T-helper 1 cell (primary cell): ENCODE measurements at regions not wholly inside any gene's neighbourhood (a gene's known extent, or its start where the extent isn't known, plus 50 kb on each side); places are given as distances from the start of the nearest gene placed in this dataset.
"Not testable (repeated sequence)": the region's sequence is repeated elsewhere in the genome, so short reads cannot be mapped to it uniquely, and the experiment has no call there.

Experiments used
- DNase-seq, 5 donors: peaks; one replicate each; pipeline ENCODE4 v3.0.0-alpha.2; 2012 to 2020

DNA sequence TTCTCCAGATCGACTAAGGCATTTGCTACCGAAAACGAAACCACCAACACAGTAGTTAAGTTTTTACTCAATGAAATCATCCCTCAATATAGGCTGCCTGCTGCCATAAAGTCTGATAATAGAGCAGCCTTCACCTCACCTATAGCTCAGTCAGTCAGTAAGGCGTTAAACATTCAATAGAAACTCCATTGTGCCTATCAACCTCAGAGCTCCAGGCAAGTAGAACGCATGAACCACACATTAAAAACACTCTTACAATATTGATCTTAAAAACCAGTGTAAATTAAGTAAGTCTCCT, 160.6 kb downstream of the DEFB131A start:
- not testable (repeated sequence) for DNase-seq

DNA sequence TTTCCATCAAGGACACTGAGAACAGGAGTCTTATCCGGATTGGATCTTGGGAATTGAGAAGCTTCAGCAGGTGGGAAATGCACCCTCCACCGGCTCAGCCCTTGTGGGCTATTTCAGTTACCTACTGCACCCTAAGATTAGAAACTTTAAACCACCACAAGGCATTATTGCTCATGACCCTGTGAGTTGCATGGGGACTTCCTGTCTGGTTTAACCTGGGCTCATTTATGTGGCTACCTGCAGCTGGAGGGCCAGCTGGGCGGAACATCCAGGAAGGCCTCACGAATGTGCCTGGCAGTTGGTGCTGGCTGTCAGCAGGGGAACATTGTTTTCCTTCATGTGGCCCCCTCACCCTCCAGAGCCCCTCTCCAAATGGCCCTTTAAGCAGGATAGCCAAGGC, 164.1 kb downstream of the DEFB131A start:
- DNase-seq = peak in 1 of 5 donors; percentile 10

DNA sequence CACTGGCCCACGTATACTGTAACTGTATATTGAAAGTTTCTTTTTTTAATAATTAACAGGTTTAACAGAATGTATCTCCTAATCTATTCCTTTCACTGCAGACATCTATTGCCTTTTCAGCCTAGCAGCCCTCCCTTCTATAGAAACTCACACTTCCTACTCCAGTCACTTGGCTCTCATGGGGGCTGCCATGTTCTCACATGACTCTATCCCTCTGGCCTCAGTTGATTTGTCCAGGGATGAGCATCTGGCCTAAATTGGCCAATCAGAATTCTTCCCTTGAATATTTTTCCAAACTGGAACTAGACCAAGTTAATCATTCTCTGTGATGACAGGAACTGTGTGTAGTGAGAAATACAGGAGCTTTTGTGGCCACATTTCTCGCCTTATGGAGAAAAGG, 166.1 kb downstream of the DEFB131A start:
- DNase-seq = not testable (repeated sequence)

DNA sequence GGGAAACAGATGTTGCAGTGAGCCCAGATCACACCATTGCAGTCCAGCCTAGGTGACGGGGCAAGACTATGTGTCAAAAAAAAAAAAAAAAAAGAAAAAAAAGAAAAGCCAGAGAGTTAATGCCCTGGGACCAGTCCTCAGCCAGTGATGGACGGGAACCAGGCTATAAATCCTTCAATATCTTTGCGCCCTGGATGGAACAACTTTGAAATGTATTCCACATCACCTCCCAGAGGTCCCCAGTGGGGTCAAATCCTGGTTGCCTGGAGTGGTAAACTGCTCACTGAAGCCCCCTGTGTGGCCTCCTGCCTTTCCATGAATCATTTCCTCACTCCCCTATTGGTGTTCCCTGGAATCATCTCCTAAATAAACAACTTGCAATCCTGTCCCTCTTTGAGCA, 166.9 kb downstream of the DEFB131A start:
- no peak for DNase-seq

DNA sequence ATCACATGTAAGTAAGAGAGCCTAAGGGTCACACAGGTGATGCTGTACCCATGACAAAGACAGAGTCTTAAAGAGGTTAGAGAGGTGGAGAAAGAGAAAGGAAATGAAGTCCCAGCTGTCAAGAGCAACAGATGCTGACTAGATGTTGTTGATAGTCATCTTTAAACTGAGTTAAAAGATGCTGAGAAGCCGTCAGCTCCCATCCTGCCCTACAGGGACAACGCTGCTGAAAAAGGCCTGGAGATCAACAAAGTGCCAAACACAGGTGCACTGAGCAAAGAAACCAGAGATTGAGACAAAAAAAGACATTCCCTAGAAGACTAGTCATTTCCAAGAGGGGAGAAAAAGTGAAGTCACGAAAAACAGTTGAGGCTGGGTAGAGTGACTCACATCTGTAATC, 145.0 kb upstream of the DRD5 start:
- not testable (repeated sequence) for DNase-seq

DNA sequence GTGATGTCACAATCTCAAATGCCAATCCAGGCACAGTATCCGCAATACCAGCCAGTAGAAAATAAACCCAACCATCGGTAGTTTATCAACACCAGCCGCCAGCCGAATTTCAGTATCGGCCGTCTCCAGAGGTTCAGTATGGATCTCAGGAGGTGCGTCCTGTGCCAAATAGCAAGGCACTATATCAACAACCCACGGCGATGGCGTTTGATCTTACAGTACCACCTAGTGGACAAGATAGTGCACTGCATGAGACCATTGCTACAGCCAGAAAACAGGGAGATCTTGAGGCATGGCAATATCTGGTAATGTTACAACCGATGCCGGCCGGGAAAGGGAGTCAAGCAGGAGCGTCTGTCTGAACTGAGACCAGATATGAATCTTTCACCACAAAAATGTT, 121.8 kb upstream of the DRD5 start:
- peak in 1 of 5 donors; percentile 2 for DNase-seq

DNA sequence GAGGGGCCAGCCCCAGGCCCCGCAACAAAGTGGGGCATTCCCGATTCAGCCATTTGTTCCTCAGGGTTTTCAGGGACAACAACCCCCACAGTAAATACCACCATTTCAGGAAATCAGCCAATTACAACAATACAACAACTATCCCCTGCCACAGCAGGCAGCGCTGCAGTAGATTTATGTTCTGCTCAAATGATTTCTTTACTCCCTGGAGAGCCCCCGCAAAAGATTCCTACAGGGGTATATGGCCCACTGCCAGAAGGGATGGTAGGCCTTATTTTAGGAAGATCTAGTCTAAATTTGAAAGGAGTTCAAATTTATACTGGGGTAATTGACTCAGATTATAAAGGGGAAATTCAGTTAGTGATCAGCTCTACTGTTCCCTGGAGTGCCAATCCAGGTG, 120.5 kb upstream of the DRD5 start:
- DNase-seq = not testable (repeated sequence)

DNA sequence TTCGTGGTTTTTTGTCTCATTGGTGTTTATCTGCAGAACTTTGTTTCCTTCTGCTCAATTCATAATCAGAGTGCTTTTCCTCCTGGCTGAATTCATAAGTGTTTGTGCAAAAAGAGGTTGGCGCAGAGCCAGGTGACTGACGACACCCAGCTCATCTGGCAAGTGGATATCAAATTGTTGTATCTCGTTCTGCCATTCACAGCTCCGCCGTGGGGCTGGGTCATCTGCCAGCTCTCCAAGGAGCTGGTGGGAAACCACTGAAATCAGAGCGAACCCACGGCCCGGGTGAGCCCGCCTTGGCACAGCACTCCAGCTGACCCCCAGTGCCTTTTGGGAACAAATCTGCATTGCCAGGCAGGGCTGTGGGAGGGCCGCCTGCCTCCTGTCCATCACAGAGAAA, 110.7 kb upstream of the DRD5 start:
- DNase-seq = not testable (repeated sequence)

DNA sequence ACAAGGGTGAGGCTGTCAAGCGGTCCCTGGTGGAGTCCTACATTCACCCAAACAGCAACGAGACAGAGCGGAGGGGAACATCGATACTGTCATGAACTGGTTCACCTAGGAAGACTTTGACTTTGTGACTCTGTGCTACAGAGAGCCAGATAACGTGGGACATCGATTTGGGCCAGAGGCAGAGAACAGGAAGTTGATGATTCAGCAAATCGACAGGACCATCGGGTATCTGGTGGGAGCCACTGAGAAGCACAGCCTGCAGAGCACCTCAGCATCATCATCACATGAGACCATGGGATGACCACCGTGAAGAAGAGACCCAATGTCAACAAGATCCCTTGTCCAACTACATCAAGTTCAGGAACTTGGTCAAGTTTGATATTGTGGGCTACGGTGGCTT, 104.1 kb upstream of the DRD5 start:
- DNase-seq = not testable (repeated sequence)

DNA sequence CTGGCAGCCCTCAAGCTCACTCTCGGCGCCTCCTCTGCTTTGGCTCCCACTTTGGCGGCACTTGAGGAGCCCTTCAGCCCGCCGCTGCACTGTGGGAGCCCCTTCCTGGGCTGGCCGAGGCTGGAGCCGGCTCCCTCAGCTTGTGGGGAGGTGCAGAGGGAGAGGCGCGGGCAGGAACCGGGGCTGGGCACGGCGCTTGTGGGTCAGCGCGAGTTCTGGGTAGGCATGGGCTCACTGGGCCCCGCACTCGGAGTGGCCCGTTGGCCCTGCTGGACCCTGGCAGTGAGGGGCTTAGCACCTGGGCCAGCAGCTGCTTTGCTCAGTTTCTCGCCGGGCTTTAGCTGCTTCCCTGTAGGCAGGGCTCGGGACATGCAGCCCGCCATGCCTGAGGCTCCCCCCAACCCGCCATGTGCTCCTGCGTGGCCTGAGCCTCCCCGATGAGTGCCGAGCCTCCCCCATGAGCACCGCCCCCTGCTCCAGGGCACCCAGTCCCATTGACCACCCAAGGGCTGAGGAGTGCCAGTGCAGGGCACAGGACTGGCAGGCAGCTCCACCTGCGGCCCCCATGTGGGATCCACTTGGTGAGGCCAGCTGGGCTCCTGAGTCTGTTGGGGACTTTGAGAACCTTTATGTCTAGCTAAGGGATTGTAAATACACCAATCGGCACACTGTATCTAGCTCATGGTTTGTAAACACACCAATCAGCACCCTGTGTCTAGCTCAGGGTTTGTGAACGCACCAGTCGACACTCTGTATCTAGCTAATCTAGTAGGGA, 101.5 kb upstream of the DRD5 start:
- DNase-seq = no peak

DNA sequence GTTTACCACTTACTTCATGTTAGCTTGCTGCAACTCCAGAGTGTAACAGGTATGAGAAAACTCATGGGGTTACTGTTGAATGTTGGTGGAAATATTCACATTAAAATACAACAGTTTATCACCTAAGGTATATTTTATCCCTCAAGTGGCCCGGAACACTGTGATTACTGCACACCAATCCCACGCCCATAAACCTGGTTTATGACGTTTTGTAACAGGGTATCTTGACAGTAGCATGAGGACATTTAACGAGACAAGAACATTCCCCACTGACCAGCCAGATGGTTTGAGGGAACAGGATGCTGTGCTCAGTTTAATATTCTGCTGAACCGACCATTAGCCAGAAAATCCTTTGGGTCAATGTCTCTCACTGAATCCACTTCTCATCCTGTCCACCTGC, 98.3 kb upstream of the DRD5 start:
- DNase-seq = not testable (repeated sequence)

DNA sequence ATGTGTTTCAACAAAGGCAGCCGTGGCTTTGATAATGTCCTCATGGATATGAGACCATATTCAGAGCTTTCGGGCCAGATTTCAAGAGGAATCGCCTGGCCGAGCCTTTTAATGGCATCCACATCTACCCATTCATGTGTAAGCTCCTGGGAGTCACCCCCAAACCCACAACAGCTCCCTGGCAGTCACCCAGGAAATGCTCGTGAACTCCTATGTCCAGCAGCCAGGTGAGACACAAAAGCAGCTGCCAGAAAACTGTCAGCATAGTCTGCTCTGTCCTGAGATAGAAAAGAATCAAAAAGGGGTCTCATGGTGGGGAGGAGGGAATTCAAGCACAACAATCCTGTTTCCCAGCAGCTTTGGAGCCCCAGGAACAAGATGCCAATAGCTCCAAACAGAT, 96.4 kb upstream of the DRD5 start:
- DNase-seq = not testable (repeated sequence)

DNA sequence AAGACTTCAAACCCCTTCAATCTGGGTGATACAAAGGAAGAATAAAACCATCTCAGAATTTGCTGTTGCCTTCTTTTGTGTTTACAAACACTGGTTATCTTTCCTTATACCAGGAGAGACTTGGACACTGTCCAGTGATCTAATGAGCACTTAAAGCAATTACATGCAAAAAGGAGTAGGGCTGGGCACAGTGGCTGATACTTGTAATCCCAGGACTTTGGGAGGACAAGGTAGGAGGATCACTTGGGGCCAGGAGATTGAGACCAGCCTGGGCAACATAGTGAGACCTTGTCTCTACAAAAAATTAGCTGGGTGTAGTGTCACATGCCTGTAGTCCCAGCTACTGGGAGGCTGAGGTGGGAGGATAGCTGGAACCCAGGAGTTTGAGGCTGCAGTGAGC, 95.7 kb upstream of the DRD5 start:
- DNase-seq = no peak

DNA sequence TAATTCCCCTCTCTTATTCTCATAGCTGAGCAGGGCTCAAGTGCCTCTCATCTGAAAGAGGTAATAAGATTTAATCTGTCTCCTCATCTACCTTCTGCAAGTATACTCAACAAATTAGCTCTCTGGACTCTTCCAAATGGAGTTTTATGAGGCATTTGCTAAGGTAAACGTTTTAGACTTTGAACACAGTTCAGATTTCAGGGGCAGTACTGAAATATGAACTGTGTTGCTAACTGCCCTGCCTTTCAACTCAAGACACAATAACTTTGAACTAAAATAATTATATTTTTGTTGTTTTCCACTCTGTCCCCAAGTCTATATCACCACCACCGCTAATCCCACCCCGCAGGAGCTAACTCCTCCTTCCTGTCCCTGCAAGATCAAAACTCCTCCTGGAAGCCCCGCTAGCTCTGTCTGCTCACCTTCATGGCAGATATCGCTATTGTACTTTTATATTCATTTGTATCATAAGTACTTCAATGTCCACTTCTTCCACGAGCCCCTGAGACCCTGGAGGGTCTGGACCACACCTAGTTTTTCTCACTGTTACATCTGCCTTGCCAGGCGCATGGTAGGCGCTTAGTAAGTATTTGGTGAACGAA, 90.7 kb upstream of the DRD5 start:
- not testable (repeated sequence) for DNase-seq

DNA sequence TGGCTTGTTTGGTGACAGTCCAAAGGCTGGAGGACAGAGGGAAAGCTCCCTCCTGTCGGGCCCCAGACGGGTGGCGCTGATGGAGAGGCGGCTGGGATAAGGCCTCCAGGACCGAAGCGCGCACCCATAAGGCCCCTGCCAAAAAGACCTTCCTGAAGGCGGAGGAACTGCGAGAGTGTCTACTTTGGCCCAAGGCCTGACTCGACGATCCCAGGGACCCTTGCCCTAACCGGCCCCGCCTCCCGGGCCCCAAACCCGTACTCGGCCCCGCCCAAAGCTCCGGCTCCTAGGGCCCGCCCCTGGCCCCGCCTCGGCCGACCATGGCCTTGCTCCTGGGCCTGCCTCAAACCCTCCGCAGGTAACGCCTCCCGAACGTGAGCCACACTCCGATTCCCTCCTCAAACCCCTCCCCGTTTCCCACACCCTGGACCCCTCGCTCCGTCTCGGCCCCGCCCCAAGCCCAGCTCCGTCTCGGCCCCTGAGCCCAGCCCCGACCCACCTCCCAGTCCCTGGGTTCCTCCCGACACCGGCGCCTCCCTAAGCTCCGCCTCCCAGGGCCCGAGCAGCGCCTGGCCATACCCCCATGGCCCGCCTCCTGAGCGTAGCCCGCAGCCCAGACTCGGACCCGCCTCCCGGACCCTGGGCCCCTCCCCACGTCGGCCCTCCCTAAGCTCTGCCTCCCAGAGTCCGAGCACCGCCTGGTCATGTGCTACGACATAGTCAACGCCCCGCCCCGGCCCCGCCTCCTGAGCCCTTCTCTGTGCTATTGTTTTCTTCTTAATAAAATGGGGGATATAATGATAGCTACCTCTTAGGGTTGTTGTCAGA, 90.0 kb upstream of the DRD5 start:
- DNase-seq = peak; percentile 83 to 92 (median 87)

DNA sequence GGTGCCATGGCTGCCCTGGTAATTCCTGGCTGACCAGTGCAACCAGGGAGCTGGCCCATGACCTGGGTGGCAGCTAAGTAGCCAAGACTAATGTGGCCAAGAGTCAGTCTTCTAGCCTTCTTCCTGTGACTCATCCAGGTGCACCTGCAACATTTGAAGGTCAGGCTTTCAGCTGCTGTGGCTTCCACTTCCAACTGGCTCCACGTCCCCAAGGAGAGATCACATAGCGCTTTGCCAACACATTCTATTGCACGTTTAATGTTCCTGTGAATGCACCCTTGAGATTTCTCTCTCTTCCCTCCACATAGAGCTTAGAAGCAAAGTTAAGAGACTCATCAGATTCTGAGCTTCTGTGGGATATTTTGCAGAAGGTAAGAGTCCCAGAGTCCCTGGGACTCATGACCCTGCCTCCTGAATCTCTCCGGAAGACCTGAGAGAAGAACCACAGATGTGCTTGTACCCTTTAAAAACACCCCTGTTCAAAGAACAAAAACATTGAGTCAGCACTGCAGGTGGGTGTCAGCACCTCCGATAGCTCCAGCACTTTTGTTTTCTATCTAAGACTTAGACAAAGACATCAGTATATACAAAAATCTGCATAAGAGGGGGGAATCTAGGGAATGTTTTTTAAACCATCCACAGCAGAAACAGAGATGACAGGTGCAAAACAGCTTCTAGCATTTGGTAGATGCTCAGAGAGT, 88.5 kb upstream of the DRD5 start:
- DNase-seq = not testable (repeated sequence)

DNA sequence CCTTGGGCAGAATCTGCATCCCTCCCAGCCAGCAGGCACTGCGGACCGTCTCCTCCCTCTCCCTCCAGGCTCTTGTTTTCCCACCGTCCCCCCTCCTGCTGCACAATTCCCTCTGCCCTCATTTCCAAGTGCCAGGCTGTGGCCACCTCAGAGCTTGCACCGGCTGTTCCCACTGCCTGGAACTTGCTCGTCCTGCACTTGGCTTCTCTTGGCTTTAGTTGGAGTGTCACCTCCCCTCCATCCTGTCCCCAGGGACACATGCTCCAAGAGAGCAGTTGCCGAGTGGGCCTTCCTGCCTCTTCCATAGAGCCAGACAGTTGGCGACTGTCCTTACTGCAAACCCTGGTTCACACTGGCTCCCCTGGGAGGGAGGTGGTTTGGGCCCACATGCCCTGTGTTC, 87.0 kb upstream of the DRD5 start:
- not testable (repeated sequence) for DNase-seq

DNA sequence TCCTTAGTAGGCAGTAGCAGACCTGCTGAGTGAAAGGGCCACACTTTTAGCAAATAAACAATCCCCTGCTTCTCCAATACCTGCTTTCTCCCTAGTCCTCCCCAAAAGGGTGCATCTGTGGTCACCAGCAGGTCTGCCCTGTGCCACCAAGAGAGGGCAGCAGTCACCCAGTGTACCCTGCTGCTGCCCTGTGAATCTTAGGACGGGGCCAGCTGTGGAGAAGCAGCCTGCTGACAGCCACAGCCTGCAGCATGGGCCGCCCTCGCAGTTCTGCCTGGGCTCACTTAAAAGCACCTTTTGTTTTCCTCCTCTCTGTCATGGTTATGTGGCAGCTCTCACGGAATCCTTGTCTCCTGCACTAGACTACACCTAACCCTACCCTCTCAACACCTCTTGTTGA, 85.4 kb upstream of the DRD5 start:
- peak in 3 of 5 donors; percentile 9 to 21 (median 10) for DNase-seq

DNA sequence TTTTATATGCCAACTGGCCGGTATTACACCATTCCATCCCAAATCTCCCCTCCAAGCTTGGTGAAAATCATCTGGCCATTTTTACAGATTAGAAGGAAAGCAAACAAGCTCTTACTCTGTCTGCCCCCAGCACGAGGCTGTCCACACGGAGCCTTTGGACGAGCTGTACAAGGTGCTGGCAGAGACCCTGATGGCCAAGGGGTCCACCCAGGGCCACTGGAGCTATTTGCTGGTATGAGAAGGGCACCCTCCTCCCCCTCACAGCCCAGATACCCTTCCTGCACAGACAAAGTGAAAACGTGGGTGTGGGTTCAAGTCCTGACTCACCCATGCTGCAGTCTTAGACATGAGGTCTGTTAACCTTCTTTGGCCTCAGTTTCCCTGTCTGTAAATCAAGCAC, 84.9 kb upstream of the DRD5 start:
- DNase-seq = not testable (repeated sequence)

DNA sequence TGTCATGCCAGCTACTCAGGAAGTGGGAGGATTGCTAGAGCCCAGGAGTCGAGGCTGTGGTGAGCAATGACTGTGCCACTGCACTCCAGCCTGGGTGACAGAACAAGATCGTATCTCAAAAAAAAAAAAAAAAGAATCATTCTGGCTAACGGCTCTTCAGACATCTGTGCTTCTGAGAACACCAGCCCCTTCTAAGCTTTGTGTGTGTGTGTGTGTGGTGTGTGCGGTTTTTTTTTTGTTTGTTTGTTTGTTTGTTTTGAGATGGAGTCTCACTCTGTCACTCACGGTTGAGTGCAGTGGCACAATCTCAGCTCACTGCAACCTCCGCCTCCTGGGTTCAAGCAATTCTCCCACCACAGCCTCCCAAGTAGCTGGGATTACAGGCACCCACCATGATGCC, 79.4 kb upstream of the DRD5 start:
- peak in 1 of 5 donors; percentile 47 for DNase-seq

DNA sequence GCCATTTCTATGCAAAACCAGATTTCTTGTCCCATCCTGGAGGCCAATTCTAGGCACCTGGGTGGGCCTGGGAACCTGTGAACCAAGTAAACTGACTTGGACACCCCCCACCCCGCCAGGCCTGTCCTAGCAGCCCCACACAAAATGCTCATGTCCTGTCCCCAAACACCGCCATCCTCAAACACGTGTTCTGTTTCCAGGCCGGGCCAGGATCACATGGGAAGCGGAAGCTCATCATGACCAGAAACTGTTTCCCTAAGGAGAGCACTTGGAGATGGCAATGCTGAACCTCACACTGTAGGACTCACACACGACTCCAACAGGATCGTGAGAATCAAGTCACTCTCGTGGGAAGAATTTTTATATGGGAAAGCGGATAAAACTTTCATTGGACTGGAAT, 78.7 kb upstream of the DRD5 start:
- not testable (repeated sequence) for DNase-seq

DNA sequence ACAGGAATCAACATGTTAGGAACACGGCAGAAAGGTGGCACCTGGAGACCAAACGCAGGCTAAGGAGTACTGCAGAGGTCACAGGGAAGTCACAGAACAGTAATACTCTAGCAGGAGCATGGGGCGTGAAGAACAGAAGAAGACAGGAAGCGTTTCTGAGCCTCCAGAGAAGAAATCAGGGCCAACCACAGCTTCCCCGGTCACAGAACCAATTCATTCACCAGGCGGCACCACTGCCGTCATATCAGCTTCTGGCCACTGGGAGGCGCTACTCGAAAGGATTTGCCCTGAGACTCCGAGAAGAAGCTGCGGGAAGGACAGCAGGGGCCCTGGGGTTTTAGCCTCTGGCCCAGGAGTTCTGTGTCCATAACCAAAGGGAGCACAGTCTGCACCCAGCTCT, 78.0 kb upstream of the DRD5 start:
- DNase-seq = peak in 4 of 5 donors; percentile 33 to 75 (median 48)

DNA sequence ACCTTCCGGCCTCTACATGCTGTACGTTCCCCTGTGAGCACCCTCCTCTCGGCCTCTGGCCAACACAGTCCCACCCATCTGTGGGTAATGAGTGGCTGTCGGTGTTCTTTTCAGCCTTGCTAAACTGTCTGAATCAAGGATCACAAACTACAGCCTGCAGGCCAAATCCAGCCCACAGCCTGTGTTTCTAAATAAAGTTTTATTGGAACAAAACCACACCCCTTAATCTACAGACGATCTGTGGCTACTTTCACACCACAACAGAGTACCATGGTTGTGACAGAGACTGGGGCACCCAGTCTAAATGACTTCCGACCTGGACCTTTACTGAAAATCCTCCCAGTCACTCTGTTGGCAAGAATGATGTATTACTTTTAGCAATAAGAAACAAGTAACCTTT, 77.3 kb upstream of the DRD5 start:
- peak in 1 of 5 donors; percentile 8 for DNase-seq
